ENCODE measurements at regions not wholly inside any gene's neighbourhood (a gene's known extent, or its start where the extent isn't known, plus 50 kb on each side); places are given as distances from the start of the nearest gene placed in this dataset.

- TF ChIP-seq CTCF (conservative IDR thresholded peaks at IDR 0.05) (no peak), ZFX (IDR thresholded peaks at IDR 0.05) (no peak)
- H3K27ac ChIP-seq: no peak overlapping the region
Measured at GRCh38 chr4:152102436-152103000, 341.7 kb upstream of the GATB start.

- no peak for TF ChIP-seq CTCF (conservative IDR thresholded peaks at IDR 0.05)
- no peak for TF ChIP-seq ZFX (IDR thresholded peaks at IDR 0.05)
- H3K27ac ChIP-seq: no peak overlapping the region
Measured at GRCh38 chr4:152101556-152102435, 341.0 kb upstream of the GATB start.

GRCh38 chr4:152100379-152101201 is 339.8 kb upstream of the GATB start:
- H3K27ac ChIP-seq: no peak overlapping the region
- TF ChIP-seq CTCF (conservative IDR thresholded peaks at IDR 0.05): no peak
- no peak for TF ChIP-seq ZFX (IDR thresholded peaks at IDR 0.05)

- no peak overlapping the region for H3K27ac ChIP-seq
- TF ChIP-seq ZFX (IDR thresholded peaks at IDR 0.05) (no peak), CTCF (conservative IDR thresholded peaks at IDR 0.05) (no peak)
Measured at GRCh38 chr4:152099981-152100378, 339.2 kb upstream of the GATB start.

GRCh38 chr4:152099555-152099954 is 338.7 kb upstream of the GATB start:
- no peak for TF ChIP-seq ZFX (IDR thresholded peaks at IDR 0.05)
- no peak; the same call in 1 of the 2 replicates for TF ChIP-seq CTCF (conservative IDR thresholded peaks at IDR 0.05)
- no peak overlapping the region for H3K27ac ChIP-seq

GRCh38 chr4:152099061-152099425 is 338.2 kb upstream of the GATB start:
- TF ChIP-seq CTCF (conservative IDR thresholded peaks at IDR 0.05): no peak
- no peak for TF ChIP-seq ZFX (IDR thresholded peaks at IDR 0.05)
- no peak overlapping the region for H3K27ac ChIP-seq
